K562 (cell line): ENCODE measurements at regions not wholly inside any gene's neighbourhood (a gene's known extent, or its start where the extent isn't known, plus 50 kb on each side); places are given as distances from the start of the nearest gene placed in this dataset.

ENCODE experiments used
- ATAC-seq: fragments of 200-7000 bp; cut with Tn5 transposase; 3 replicates; pipeline ENCODE4 v1.9.1; 2020; ENCODE audit warnings: moderate library complexity
- BruUV-seq: library from RNA; stranded (reverse); fragments of 400-500 nt; replicated peaks from 2 replicates; lab custom pipeline; 2021; lab: Mats Ljungman, UMichigan
- CTCF ChIA-PET: fragments of 300-600 bp; formaldehyde crosslinking; extraction: SDS; loops from one replicate; lab custom pipeline; 2021; ENCODE audit warnings: low intra/inter-chr PET ratio; lab: Yijun Ruan, JAX
- POLR2A ChIA-PET: fragments of 300-600, 350-650 bp; sonication (Branson Sonifier 250); formaldehyde crosslinking; extraction: SDS; loops from one replicate; lab custom pipeline; 2021; ENCODE audit warnings: antibody characterized with exemption, inconsistent platforms; lab: Yijun Ruan, JAX
- DNase-seq, 4 experiments: peaks; one replicate each; pipeline versions ENCODE4 v3.0.0 to v3.0.0-alpha.2; 2011 to 2018; ENCODE audit warnings: low spot score in 3 of 4, mixed read lengths in 3 of 4; ENCODE audit errors: extremely low read depth in 1 of 4
- FAIRE-seq: peaks from 2 replicates; lab custom pipeline; 2011; peaks lifted over from hg19 to GRCh38; lab: Jason Lieb, UNC
- H2AFZ ChIP-seq: 2 replicates; pipeline ENCODE4 v1.6.0; 2011; ENCODE audit warnings: low read depth, low read length, control low read depth, inconsistent platforms
- H3K27ac ChIP-seq: fragments of 200-600 bp; 3 replicates; pipeline ENCODE4 v1.8.0; 2011; ENCODE audit warnings: low read depth, mild to moderate bottlenecking, control low read depth, inconsistent platforms, low read length, moderate library complexity, mixed read lengths; ENCODE audit errors: extremely low read depth
- H3K27me3 ChIP-seq, 2 experiments: fragments of 300-600 bp in 1 of 2; 2 replicates in 1 of 2; 3 replicates in 1 of 2; pipeline versions ENCODE4 v1.6.0 to v1.8.0; 2011; ENCODE audit warnings: inconsistent platforms in 2 of 2, low read length in 2 of 2, mild to moderate bottlenecking in 1 of 2, mixed read lengths in 1 of 2, moderate library complexity in 1 of 2; ENCODE audit not compliant: control insufficient read depth in 2 of 2, insufficient read depth in 2 of 2
- H3K36me3 ChIP-seq: fragments of 300-600 bp; 3 replicates; pipeline ENCODE4 v1.8.0; 2011; ENCODE audit warnings: mild to moderate bottlenecking, low read length, inconsistent platforms; ENCODE audit not compliant: control insufficient read depth, insufficient read depth
- H3K4me1 ChIP-seq, 2 experiments: fragments of 200-600 bp in 1 of 2; replicated peaks in 1 of 2; 2 replicates in 1 of 2; 3 replicates in 1 of 2; pipeline versions ENCODE4 v1.5.1 to v1.8.0; 2011; ENCODE audit warnings: inconsistent platforms in 2 of 2, low read length in 2 of 2, mild to moderate bottlenecking in 1 of 2, mixed read lengths in 1 of 2, moderate library complexity in 1 of 2; ENCODE audit not compliant: control insufficient read depth in 2 of 2, insufficient read depth in 2 of 2
- H3K4me2 ChIP-seq: 2 replicates; pipeline ENCODE4 v1.6.1; 2011; ENCODE audit warnings: low read length, control low read depth, inconsistent platforms, mixed read lengths; ENCODE audit not compliant: insufficient read depth
- H3K4me3 ChIP-seq: fragments of 200-600 bp; sonication (generic), shearing (Covaris generic); 2 replicates; pipeline ENCODE4 v1.5.1; 2016; ENCODE audit warnings: control low read depth, inconsistent platforms
- H3K79me2 ChIP-seq: fragments of 200-600 bp; 3 replicates; pipeline ENCODE4 v1.8.0; 2011; ENCODE audit warnings: low read length, inconsistent platforms; ENCODE audit not compliant: control insufficient read depth, insufficient read depth
- H3K9ac ChIP-seq, 2 experiments: 2 replicates each; pipeline versions ENCODE4 v1.6.0 to v1.6.1; 2011; ENCODE audit warnings: low read depth in 2 of 2, low read length in 2 of 2, control low read depth in 1 of 2, inconsistent platforms in 1 of 2, mild to moderate bottlenecking in 1 of 2, mixed read lengths in 1 of 2; ENCODE audit not compliant: insufficient read depth in 1 of 2
- H3K9me1 ChIP-seq: one replicate; pipeline ENCODE4 v1.6.0; 2011; ENCODE audit warnings: inconsistent platforms, mild to moderate bottlenecking, low read length, moderate library complexity; ENCODE audit not compliant: control insufficient read depth, insufficient read depth
- H3K9me3 ChIP-seq: replicated peaks from 2 replicates; pipeline ENCODE4 v1.5.1; 2011; ENCODE audit warnings: low read depth, low read length, inconsistent platforms; ENCODE audit not compliant: control insufficient read depth, insufficient read depth
- H4K20me1 ChIP-seq: replicated peaks from 2 replicates; pipeline ENCODE4 v1.6.1; 2011; ENCODE audit warnings: low read length, inconsistent platforms, mixed read lengths; ENCODE audit not compliant: control insufficient read depth, insufficient read depth
- BCL6 ChIP-seq: fragments of 250-450 bp; sonication (Bioruptor Pico); IDR thresholded peaks from 2 replicates; pipeline ENCODE4 v1.4.0; 2020
- NR3C1 ChIP-seq: sonication (generic); formaldehyde crosslinking; IDR thresholded peaks from 2 replicates; pipeline ENCODE4 v1.8.1; 2022; ENCODE audit warnings: missing genetic modification reagents
- ZNF583 ChIP-seq: fragments of 250-450 bp; sonication (Bioruptor Pico); IDR thresholded peaks from 2 replicates; pipeline ENCODE4 v1.4.0; 2020
- WGBS: fragments of 100-300 bp; shearing (Covaris generic); methylation state at CpG from one replicate; pipeline ENCODE4 v1.1.6; 2016; ENCODE audit warnings: low coverage, mixed read lengths; ENCODE audit not compliant: insufficient coverage; ENCODE audit errors: missing lambda C conversion rate; 5-methylcytosine and 5-hydroxymethylcytosine counted together
- in situ Hi-C: fragments of 300-500 bp; cut with MboI; formaldehyde crosslinking; loops from 4 replicates; pipeline ENCODE4 v1.15.0; 2018; ENCODE audit warnings: inconsistent platforms, mixed read lengths
- intact Hi-C: fragments of 100-400 bp; cut with micrococcal nuclease; formaldehyde crosslinking; loops from 2 replicates; pipeline ENCODE4 v1.14.2; 2022

- Histone ChIP-seq H3K79me2 (no peaks in the 10 kb centered on the region), H3K4me3 (no peak overlapping the region), H3K36me3 (no peaks in the 10 kb centered on the region), H3K9me1 (no peaks in the 10 kb centered on the region), H3K27me3 (no peaks in the 10 kb centered on the region), H3K4me2 (no peak overlapping the region), H2AFZ (no peak overlapping the region), H3K4me1 (no peaks in the 10 kb centered on the region), H3K27ac (no peak overlapping the region), H3K9ac (no peak overlapping the region), H4K20me1 (no peaks in the 10 kb centered on the region), H3K9me3 (no peaks in the 10 kb centered on the region)
- in situ Hi-C loops (no loop called here), intact Hi-C loops (no loop called here)
- ATAC-seq (no peak), FAIRE-seq (no peak), DNase-seq (no peak)
- ChIA-PET CTCF (no interaction called here), POLR2A (interaction anchor here (0.5 kb wide), 1 partner anchor 542 kb away, joined by 3 read pairs; no protein-coding TSS in a partner anchor)
- WGBS: 0% methylated on average over 1 of the region's 1 CpG
- no TSS peak for BruUV-seq
- TF ChIP-seq NR3C1 (CRISPR knock-in tag): no peak
Observed at GRCh38 chr7:79523436-79523835, 70.0 kb upstream of the MAGI2 start.

DNA sequence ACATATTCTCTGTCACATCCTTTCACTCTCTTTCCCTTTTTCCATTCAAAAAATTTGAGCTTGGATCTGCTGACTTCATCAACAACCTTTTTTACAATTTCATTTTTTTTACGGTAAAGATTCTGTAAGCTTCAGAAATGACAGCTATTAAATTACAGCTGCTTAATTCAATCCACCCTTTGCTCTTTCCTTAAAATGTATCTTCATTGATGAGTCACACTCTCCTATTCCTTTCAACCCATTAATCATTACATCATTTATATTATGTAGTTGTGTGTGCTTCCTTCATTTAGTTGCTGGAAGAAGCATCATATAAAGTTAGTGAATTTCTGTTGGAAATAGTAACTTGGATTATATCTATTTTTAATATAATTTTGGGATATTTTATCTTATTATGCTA lies 67.1 kb upstream of the MAGI2 start:
- H3K36me3 ChIP-seq: no peaks in the 10 kb centered on the region
- H2AFZ ChIP-seq: no peak overlapping the region
- H3K9me3 ChIP-seq: no peaks in the 10 kb centered on the region
- TF ChIP-seq BCL6 (CRISPR knock-in tag) (no peak), ZNF583 (no peak)
- TF ChIP-seq, all 486 proteins: peak for 0
- ATAC-seq (no peak), DNase-seq (no peak), FAIRE-seq (no peak)
- intact Hi-C loops (no loop called here), in situ Hi-C loops (no loop called here)
- ChIA-PET POLR2A (no interaction called here), CTCF (no interaction called here)
- Histone ChIP-seq H3K4me1 (no peaks in the 10 kb centered on the region), H3K9me1 (no peaks in the 10 kb centered on the region), H3K27ac (no peak overlapping the region), H3K27me3 (no peaks in the 10 kb centered on the region), H3K9ac (no peak overlapping the region), H4K20me1 (no peaks in the 10 kb centered on the region), H3K4me2 (no peak overlapping the region), H3K4me3 (no peak overlapping the region), H3K79me2 (no peaks in the 10 kb centered on the region)
- BruUV-seq: no TSS peak
- 5% methylated on average over 1 of the region's 1 CpG for WGBS
